OCI-LY3 (cell line): ENCODE measurements at regions not wholly inside any gene's neighbourhood (a gene's known extent, or its start where the extent isn't known, plus 50 kb on each side); places are given as distances from the start of the nearest gene placed in this dataset.
"Not testable (repeated sequence)": the region's sequence is repeated elsewhere in the genome, so short reads cannot be mapped to it uniquely, and the experiment has no call there.

Source experiments
- H2AFZ ChIP-seq: fragments of 200-600, 300-600 bp; shearing (Covaris generic); 2 replicates; pipeline ENCODE4 v1.6.0; 2014; ENCODE audit warnings: antibody characterized with exemption, low read depth, low read length
- H3K27ac ChIP-seq: fragments of 200-600, 300-600 bp; sonication (generic); 2 replicates; pipeline ENCODE4 v1.5.1; 2014; ENCODE audit warnings: mild to moderate bottlenecking, low read length, moderate library complexity, mixed read lengths
- H3K27me3 ChIP-seq: fragments of 200-600, 300-600 bp; sonication (generic); 2 replicates; pipeline ENCODE4 v1.6.1; 2014; ENCODE audit warnings: low read depth, low read length, mixed read lengths
- H3K36me3 ChIP-seq: fragments of 200-600, 300-600 bp; sonication (generic); replicated peaks from 2 replicates; pipeline ENCODE3; 2014; ENCODE audit warnings: low read depth, low read length, mixed read lengths
- H3K4me1 ChIP-seq: fragments of 300-600, 200-600 bp; sonication (generic); 2 replicates; pipeline ENCODE4 v1.6.1; 2014; ENCODE audit warnings: low read length, mixed read lengths
- H3K4me2 ChIP-seq: fragments of 200-600, 300-600 bp; sonication (generic); 2 replicates; pipeline ENCODE4 v1.6.1; 2014; ENCODE audit warnings: low read length, mixed read lengths
- H3K4me3 ChIP-seq: fragments of 300-600, 200-600 bp; sonication (generic); 2 replicates; pipeline ENCODE4 v1.5.1; 2014; ENCODE audit warnings: antibody characterized with exemption, mild to moderate bottlenecking, low read length, moderate library complexity
- H3K79me2 ChIP-seq: fragments of 300-600, 200-600 bp; shearing (Covaris generic); 2 replicates; pipeline ENCODE4 v1.6.1; 2014; ENCODE audit warnings: mild to moderate bottlenecking, low read length, mixed read lengths
- H3K9ac ChIP-seq: fragments of 300-600, 200-600 bp; shearing (Covaris generic); 2 replicates; pipeline ENCODE4 v1.6.0; 2014; ENCODE audit warnings: mild to moderate bottlenecking, low read length, moderate library complexity
- H3K9me3 ChIP-seq: fragments of 200-600, 300-600 bp; shearing (Covaris generic); 2 replicates; pipeline ENCODE4 v1.6.1; 2014; ENCODE audit warnings: low read length, mixed read lengths; ENCODE audit not compliant: insufficient read depth
- H4K20me1 ChIP-seq: fragments of 200-600, 300-600 bp; sonication (generic); 2 replicates; pipeline ENCODE4 v1.6.1; 2016; ENCODE audit warnings: low read length, mixed read lengths; ENCODE audit not compliant: insufficient read depth
- CTCF ChIP-seq: fragments of 200-600, 300-600 bp; sonication (generic); IDR thresholded peaks from 2 replicates; pipeline ENCODE4 v1.5.1; 2014; ENCODE audit warnings: antibody characterized with exemption, low read length, low read depth
- EZH2phosphoT487 ChIP-seq: fragments of 200-600 bp; shearing (Covaris generic); IDR thresholded peaks from 2 replicates; pipeline ENCODE4 v1.6.1; 2018; ENCODE audit warnings: antibody characterized with exemption, mixed run types, low read depth

- H3K79me2 ChIP-seq = no peaks in the 10 kb centered on the region
- TF ChIP-seq CTCF (no peak), EZH2phosphoT487 (no peak)
- no peak overlapping the region for H3K4me2 ChIP-seq
- no peaks in the 10 kb centered on the region for H3K27me3 ChIP-seq
- no peak overlapping the region for H2AFZ ChIP-seq
- no peaks in the 10 kb centered on the region for H3K4me1 ChIP-seq
- no peaks in the 10 kb centered on the region for H3K36me3 ChIP-seq
- H4K20me1 ChIP-seq = no peaks in the 10 kb centered on the region
- H3K9me3 ChIP-seq = no peaks in the 10 kb centered on the region
- no peak overlapping the region for H3K9ac ChIP-seq
- H3K27ac ChIP-seq = no peak overlapping the region
- no peak overlapping the region for H3K4me3 ChIP-seq
Measured at GRCh38 chr5:67805666-67806348, 409.7 kb upstream of the PIK3R1 start.

- no peak for TF ChIP-seq EZH2phosphoT487
- TF ChIP-seq CTCF = no peak
- no peaks in the 10 kb centered on the region for H3K79me2 ChIP-seq
- no peak overlapping the region for H3K9ac ChIP-seq
- no peak overlapping the region for H3K4me2 ChIP-seq
- no peaks in the 10 kb centered on the region for H3K4me1 ChIP-seq
- no peaks in the 10 kb centered on the region for H3K9me3 ChIP-seq
- no peaks in the 10 kb centered on the region for H3K36me3 ChIP-seq
- H4K20me1 ChIP-seq = no peaks in the 10 kb centered on the region
- no peak overlapping the region for H2AFZ ChIP-seq
- no peak overlapping the region for H3K27ac ChIP-seq
- no peak overlapping the region for H3K4me3 ChIP-seq
- no peaks in the 10 kb centered on the region for H3K27me3 ChIP-seq
Measured at GRCh38 chr5:67802766-67803165, 412.8 kb upstream of the PIK3R1 start.

- no peak overlapping the region for H3K27ac ChIP-seq
- H2AFZ ChIP-seq = no peak overlapping the region
- H3K4me1 ChIP-seq = no peaks in the 10 kb centered on the region
- H3K79me2 ChIP-seq = no peaks in the 10 kb centered on the region
- no peaks in the 10 kb centered on the region for H3K27me3 ChIP-seq
- no peak overlapping the region for H3K9ac ChIP-seq
- TF ChIP-seq CTCF = no peak
- no peak for TF ChIP-seq EZH2phosphoT487
- no peak overlapping the region for H3K4me3 ChIP-seq
- H4K20me1 ChIP-seq = no peaks in the 10 kb centered on the region
- H3K4me2 ChIP-seq = no peak overlapping the region
- no peaks in the 10 kb centered on the region for H3K36me3 ChIP-seq
- H3K9me3 ChIP-seq = no peaks in the 10 kb centered on the region
Measured at GRCh38 chr5:67799732-67800234, 415.8 kb upstream of the PIK3R1 start.

GRCh38 chr5:67798470-67798869 is 417.1 kb upstream of the PIK3R1 start:
- H3K36me3 ChIP-seq, H3K9me3 ChIP-seq, H3K4me2 ChIP-seq, H2AFZ ChIP-seq, H3K79me2 ChIP-seq, H4K20me1 ChIP-seq, H3K27ac ChIP-seq, H3K4me1 ChIP-seq, H3K27me3 ChIP-seq, H3K4me3 ChIP-seq, H3K9ac ChIP-seq: not testable (repeated sequence)
